Neural cell (in vitro differentiated cells): ENCODE measurements at regions not wholly inside any gene's neighbourhood (a gene's known extent, or its start where the extent isn't known, plus 50 kb on each side); places are given as distances from the start of the nearest gene placed in this dataset.

ENCODE experiments used
- EP300 ChIP-seq: fragments of 450-650 bp; conservative IDR thresholded peaks from 2 replicates; pipeline ENCODE4 v1.6.1; 2014; ENCODE audit warnings: antibody characterized with exemption, mild to moderate bottlenecking, moderate library complexity; ENCODE audit not compliant: poor library complexity, severe bottlenecking
- EZH2 ChIP-seq: fragments of 200-600, 300-800 bp; shearing (Covaris generic), sonication (generic); IDR thresholded peaks from 2 replicates; pipeline ENCODE4 v1.6.1; 2014; ENCODE audit warnings: antibody characterized with exemption, low read length, borderline replicate concordance, mild to moderate bottlenecking; ENCODE audit not compliant: insufficient read depth, poor library complexity, severe bottlenecking
- POLR2AphosphoS5 ChIP-seq: IDR thresholded peaks from 2 replicates; pipeline ENCODE4 v1.6.1; 2012
- RAD21 ChIP-seq: fragments of 450-650 bp; conservative IDR thresholded peaks from 2 replicates; pipeline ENCODE4 v1.6.1; 2014; ENCODE audit warnings: antibody characterized with exemption, mild to moderate bottlenecking, moderate library complexity
- TAF1 ChIP-seq: IDR thresholded peaks from 2 replicates; pipeline ENCODE4 v1.6.1; 2012; ENCODE audit warnings: low read depth
- TF ChIP-seq, protein P1 (sequence below): fragments of 450-650 bp; IDR thresholded peaks from 2 replicates; pipeline ENCODE4 v1.5.1; 2014; ENCODE audit warnings: antibody characterized with exemption, mild to moderate bottlenecking, moderate library complexity; ENCODE audit not compliant: poor library complexity, severe bottlenecking

- TF ChIP-seq, protein P1, sequence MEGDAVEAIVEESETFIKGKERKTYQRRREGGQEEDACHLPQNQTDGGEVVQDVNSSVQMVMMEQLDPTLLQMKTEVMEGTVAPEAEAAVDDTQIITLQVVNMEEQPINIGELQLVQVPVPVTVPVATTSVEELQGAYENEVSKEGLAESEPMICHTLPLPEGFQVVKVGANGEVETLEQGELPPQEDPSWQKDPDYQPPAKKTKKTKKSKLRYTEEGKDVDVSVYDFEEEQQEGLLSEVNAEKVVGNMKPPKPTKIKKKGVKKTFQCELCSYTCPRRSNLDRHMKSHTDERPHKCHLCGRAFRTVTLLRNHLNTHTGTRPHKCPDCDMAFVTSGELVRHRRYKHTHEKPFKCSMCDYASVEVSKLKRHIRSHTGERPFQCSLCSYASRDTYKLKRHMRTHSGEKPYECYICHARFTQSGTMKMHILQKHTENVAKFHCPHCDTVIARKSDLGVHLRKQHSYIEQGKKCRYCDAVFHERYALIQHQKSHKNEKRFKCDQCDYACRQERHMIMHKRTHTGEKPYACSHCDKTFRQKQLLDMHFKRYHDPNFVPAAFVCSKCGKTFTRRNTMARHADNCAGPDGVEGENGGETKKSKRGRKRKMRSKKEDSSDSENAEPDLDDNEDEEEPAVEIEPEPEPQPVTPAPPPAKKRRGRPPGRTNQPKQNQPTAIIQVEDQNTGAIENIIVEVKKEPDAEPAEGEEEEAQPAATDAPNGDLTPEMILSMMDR: no peak
- no peak for TF ChIP-seq RAD21
- no peak for TF ChIP-seq POLR2AphosphoS5
- no peak for TF ChIP-seq EP300
- TF ChIP-seq EZH2: no peak
- TF ChIP-seq TAF1: no peak
Measured at GRCh38 chrX:43446752-43447151, 209.3 kb upstream of the MAOA start.
